Breast epithelium (tissue), 4 donors: ENCODE measurements at regions not wholly inside any gene's neighbourhood (a gene's known extent, or its start where the extent isn't known, plus 50 kb on each side); places are given as distances from the start of the nearest gene placed in this dataset.
"Not testable (repeated sequence)": the region's sequence is repeated elsewhere in the genome, so short reads cannot be mapped to it uniquely, and the experiment has no call there.

Experiments
- DNase-seq, 2 donors: peaks; one replicate each; pipeline ENCODE4 v3.0.0-alpha.2; 2019; ENCODE audit warnings: low spot score in 2 of 2
- H3K27ac ChIP-seq, 2 donors: fragments of 200-600 bp; sonication (generic) in 1 of 2; one replicate each; pipeline ENCODE4 v1.5.1; 2016 to 2019; ENCODE audit warnings: mild to moderate bottlenecking in 1 of 2
- H3K27me3 ChIP-seq, 2 donors: fragments of 200-600 bp; sonication (generic) in 1 of 2; one replicate each; pipeline versions ENCODE4 v1.5.1 to v1.6.0; 2017 to 2019; ENCODE audit warnings: control low read depth in 1 of 2, mild to moderate bottlenecking in 1 of 2
- H3K36me3 ChIP-seq: fragments of 200-600 bp; one replicate; pipeline ENCODE4 v1.5.1; 2019
- H3K4me1 ChIP-seq, 2 donors: fragments of 200-600 bp; sonication (generic); one replicate each; pipeline ENCODE4 v1.5.1; 2016 to 2019; ENCODE audit warnings: control low read depth in 1 of 2
- H3K4me3 ChIP-seq, 3 donors: fragments of 200-600 bp; sonication (generic); 1 replicate in 2 of 3; 2 replicates in 1 of 3; pipeline ENCODE4 v1.5.1; 2016 to 2019; ENCODE audit warnings: mild to moderate bottlenecking in 3 of 3, moderate library complexity in 2 of 3
- H3K9me3 ChIP-seq, 2 donors: fragments of 200-600 bp; sonication (generic) in 1 of 2; one replicate each; pipeline ENCODE4 v1.5.1; 2016 to 2019; ENCODE audit warnings: control low read depth in 1 of 2
- POLR2A ChIP-seq: fragments of 450-650 bp; IDR thresholded peaks from one replicate; pipeline ENCODE4 v1.6.1; 2016; ENCODE audit warnings: antibody characterized with exemption, mild to moderate bottlenecking, moderate library complexity
- POLR2AphosphoS5 ChIP-seq, 3 donors: sonication (generic); formaldehyde crosslinking; IDR thresholded peaks; one replicate each; pipeline ENCODE4 v1.6.1; 2017; ENCODE audit warnings: antibody characterized with exemption in 3 of 3
- intact Hi-C: fragments of 100-400 bp; cut with DNase I; formaldehyde crosslinking; loops from one replicate; pipeline ENCODE4 v1.15.1; 2023; ENCODE audit warnings: low total_unique reads
- TF ChIP-seq, protein P1 (sequence below), 3 donors: fragments of 450-650 bp; IDR thresholded peaks; one replicate each; pipeline ENCODE4 v1.5.1; 2016 to 2017; ENCODE audit warnings: antibody characterized with exemption in 3 of 3, mild to moderate bottlenecking in 3 of 3, moderate library complexity in 3 of 3

DNA sequence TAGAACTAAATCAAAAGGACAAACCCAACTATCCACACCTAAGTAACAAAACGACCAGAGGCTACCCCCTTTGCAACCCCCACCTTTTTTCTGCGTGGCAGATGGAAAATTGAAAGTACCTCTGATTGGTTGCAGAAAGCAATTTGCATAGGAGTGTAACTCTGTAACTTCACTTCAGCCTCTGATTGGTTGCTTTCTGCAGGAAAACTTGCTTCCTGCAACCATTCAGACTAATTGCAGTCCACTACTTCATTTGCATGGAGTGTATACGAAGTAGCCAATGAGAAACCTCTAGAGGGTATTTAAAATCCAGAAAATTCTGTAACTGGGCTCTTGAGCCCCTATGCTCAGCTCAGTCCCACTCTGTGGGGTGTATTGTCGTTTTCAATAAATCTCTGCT is 129.1 kb upstream of the OLIG3 start:
- H3K27ac ChIP-seq = no peak overlapping the region
- TF ChIP-seq POLR2A = no peak
- TF ChIP-seq, protein P1, sequence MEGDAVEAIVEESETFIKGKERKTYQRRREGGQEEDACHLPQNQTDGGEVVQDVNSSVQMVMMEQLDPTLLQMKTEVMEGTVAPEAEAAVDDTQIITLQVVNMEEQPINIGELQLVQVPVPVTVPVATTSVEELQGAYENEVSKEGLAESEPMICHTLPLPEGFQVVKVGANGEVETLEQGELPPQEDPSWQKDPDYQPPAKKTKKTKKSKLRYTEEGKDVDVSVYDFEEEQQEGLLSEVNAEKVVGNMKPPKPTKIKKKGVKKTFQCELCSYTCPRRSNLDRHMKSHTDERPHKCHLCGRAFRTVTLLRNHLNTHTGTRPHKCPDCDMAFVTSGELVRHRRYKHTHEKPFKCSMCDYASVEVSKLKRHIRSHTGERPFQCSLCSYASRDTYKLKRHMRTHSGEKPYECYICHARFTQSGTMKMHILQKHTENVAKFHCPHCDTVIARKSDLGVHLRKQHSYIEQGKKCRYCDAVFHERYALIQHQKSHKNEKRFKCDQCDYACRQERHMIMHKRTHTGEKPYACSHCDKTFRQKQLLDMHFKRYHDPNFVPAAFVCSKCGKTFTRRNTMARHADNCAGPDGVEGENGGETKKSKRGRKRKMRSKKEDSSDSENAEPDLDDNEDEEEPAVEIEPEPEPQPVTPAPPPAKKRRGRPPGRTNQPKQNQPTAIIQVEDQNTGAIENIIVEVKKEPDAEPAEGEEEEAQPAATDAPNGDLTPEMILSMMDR (IDR thresholded peaks at IDR 0.05) = no peak
- TF ChIP-seq POLR2AphosphoS5 (IDR thresholded peaks at IDR 0.05) = no peak
- intact Hi-C loops = no loop called here
- H3K4me3 ChIP-seq = no peak overlapping the region
- no peaks in the 10 kb centered on the region for H3K9me3 ChIP-seq
- no peak for DNase-seq
- no peaks in the 10 kb centered on the region for H3K4me1 ChIP-seq
- H3K27me3 ChIP-seq = no peaks in the 10 kb centered on the region
- H3K36me3 ChIP-seq = no peaks in the 10 kb centered on the region

- TF ChIP-seq, protein P1 (IDR thresholded peaks at IDR 0.05) = no peak
- TF ChIP-seq POLR2AphosphoS5 (IDR thresholded peaks at IDR 0.05) (no peak), POLR2A (no peak)
- Histone ChIP-seq H3K27ac (no peak overlapping the region), H3K9me3 (no peaks in the 10 kb centered on the region), H3K4me1 (no peaks in the 10 kb centered on the region), H3K4me3 (no peak overlapping the region), H3K36me3 (no peaks in the 10 kb centered on the region), H3K27me3 (no peaks in the 10 kb centered on the region)
- no peak for DNase-seq
- intact Hi-C loops = loop anchor here (5.0 kb wide), 1 partner anchor 383 kb away; no protein-coding TSS in a partner anchor
Observed at GRCh38 chr6:137625100-137625661, 131.0 kb upstream of the OLIG3 start.

- Histone ChIP-seq H3K9me3 (no peaks in the 10 kb centered on the region), H3K36me3 (no peaks in the 10 kb centered on the region), H3K27ac (no peak overlapping the region), H3K27me3 (no peaks in the 10 kb centered on the region), H3K4me3 (no peak overlapping the region), H3K4me1 (no peaks in the 10 kb centered on the region)
- intact Hi-C loops = loop anchor here (5.0 kb wide), 1 partner anchor 384 kb away; no protein-coding TSS in a partner anchor
- DNase-seq = no peak
- TF ChIP-seq POLR2A = no peak
- TF ChIP-seq, protein P1 (IDR thresholded peaks at IDR 0.05) = no peak
- TF ChIP-seq POLR2AphosphoS5 (IDR thresholded peaks at IDR 0.05) = no peak
Observed at GRCh38 chr6:137625808-137626207, 131.6 kb upstream of the OLIG3 start.

- Histone ChIP-seq H3K27me3 (no peaks in the 10 kb centered on the region), H3K36me3 (no peaks in the 10 kb centered on the region), H3K27ac (peak overlapping the region in 1 of 2 donors; percentile 53), H3K9me3 (no peaks in the 10 kb centered on the region), H3K4me3 (no peak overlapping the region), H3K4me1 (no peaks in the 10 kb centered on the region)
- intact Hi-C loops = no loop called here
- no peak for DNase-seq
- TF ChIP-seq POLR2AphosphoS5 (IDR thresholded peaks at IDR 0.05) (no peak), POLR2A (no peak)
- TF ChIP-seq, protein P1 (IDR thresholded peaks at IDR 0.05) = no peak
Observed at GRCh38 chr6:137630666-137631065, 136.5 kb upstream of the OLIG3 start.

GRCh38 chr6:137631323-137631722 is 137.1 kb upstream of the OLIG3 start:
- H3K27ac ChIP-seq = no peak overlapping the region
- H3K4me1 ChIP-seq = no peaks in the 10 kb centered on the region
- intact Hi-C loops = no loop called here
- H3K9me3 ChIP-seq = no peaks in the 10 kb centered on the region
- H3K27me3 ChIP-seq = no peaks in the 10 kb centered on the region
- H3K36me3 ChIP-seq = no peaks in the 10 kb centered on the region
- TF ChIP-seq, protein P1 (IDR thresholded peaks at IDR 0.05) = no peak
- TF ChIP-seq POLR2A (no peak), POLR2AphosphoS5 (IDR thresholded peaks at IDR 0.05) (no peak)
- no peak for DNase-seq
- no peak overlapping the region for H3K4me3 ChIP-seq

DNA sequence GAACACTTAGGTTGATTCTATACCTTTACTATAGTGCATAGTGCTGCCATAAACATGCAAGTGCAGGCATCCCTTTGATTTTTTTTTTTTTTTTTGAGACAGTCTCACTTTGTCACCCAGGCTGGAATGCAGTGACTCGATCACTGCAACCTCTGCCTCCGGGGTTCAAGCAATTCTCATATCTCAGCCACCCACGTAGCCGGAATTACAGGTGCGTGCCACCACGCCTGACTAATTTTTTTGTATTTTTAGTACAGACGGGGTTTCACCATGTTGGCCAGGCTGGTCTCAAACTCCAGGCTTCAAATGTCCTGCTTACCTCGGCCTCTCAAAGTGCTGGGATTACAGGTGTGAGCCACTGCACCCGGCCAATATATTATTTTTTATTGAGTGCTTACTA is 140.0 kb upstream of the OLIG3 start:
- H3K4me1 ChIP-seq, H3K27me3 ChIP-seq, H3K36me3 ChIP-seq, intact Hi-C loops, H3K9me3 ChIP-seq, H3K27ac ChIP-seq, DNase-seq, H3K4me3 ChIP-seq: not testable (repeated sequence)
